ENCODE measurements at regions not wholly inside any gene's neighbourhood (a gene's known extent, or its start where the extent isn't known, plus 50 kb on each side); places are given as distances from the start of the nearest gene placed in this dataset.
A peak's percentile ranks its signal among the peaks of the same experiment; 100 is the strongest.

DNA sequence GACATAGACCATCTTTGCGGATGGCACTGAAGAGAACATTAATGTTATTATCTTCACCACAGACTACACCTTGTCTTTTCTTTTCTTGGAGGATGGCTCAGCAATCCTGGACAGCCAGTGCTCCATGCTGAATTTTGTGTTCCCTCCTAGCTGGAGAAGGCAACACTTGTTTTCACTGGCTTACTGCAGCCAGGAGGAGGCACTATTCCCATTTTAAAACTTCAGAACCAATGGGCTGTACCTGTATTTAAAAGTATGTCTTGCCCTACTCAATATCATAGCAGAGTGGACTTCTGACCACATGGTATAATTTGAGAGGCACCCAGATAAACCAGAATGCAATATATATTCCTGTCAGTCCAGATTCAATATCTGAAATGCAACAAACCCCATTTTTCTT is 53.3 kb upstream of the POGK start:
- no peak for DNase-seq (ENCODE audit: low spot score)
- ChIA-PET POLR2A (no interaction called here), CTCF (ENCODE audit: low intra/inter-chr PET ratio, low total read pairs) (no interaction called here)
- in situ Hi-C loops (cut with HindIII; ENCODE audit: extremely low pct_ligation_motif_present, low pct_unique_long_range_greater_than_20kb) (no loop called here), intact Hi-C loops (cut with micrococcal nuclease; ENCODE audit: unreplicated experiment) (loop anchor here (5.0 kb wide), 1 partner anchor 271 kb away; no protein-coding TSS in a partner anchor)
- TF ChIP-seq, protein P1, sequence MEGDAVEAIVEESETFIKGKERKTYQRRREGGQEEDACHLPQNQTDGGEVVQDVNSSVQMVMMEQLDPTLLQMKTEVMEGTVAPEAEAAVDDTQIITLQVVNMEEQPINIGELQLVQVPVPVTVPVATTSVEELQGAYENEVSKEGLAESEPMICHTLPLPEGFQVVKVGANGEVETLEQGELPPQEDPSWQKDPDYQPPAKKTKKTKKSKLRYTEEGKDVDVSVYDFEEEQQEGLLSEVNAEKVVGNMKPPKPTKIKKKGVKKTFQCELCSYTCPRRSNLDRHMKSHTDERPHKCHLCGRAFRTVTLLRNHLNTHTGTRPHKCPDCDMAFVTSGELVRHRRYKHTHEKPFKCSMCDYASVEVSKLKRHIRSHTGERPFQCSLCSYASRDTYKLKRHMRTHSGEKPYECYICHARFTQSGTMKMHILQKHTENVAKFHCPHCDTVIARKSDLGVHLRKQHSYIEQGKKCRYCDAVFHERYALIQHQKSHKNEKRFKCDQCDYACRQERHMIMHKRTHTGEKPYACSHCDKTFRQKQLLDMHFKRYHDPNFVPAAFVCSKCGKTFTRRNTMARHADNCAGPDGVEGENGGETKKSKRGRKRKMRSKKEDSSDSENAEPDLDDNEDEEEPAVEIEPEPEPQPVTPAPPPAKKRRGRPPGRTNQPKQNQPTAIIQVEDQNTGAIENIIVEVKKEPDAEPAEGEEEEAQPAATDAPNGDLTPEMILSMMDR (CRISPR knock-in tag; IDR thresholded peaks at IDR 0.05) = peak; percentile 34
- TF ChIP-seq ARHGAP35 (CRISPR knock-in tag; IDR thresholded peaks at IDR 0.05; ENCODE audit: borderline replicate concordance) = no peak
- TF ChIP-seq MAZ (IDR thresholded peaks at IDR 0.05; ENCODE audit: borderline replicate concordance, low read depth, low read length) = no peak
- TF ChIP-seq MAZ (CRISPR knock-in tag; IDR thresholded peaks at IDR 0.05; ENCODE audit: low read depth) = no peak
- TF ChIP-seq ZNF556 (CRISPR knock-in tag; IDR thresholded peaks at IDR 0.05; ENCODE audit: borderline replicate concordance) = no peak
- H3K9ac ChIP-seq (ENCODE audit: insufficient read depth, low read depth, low read length) = no peak overlapping the region
- H2AFZ ChIP-seq (ENCODE audit: low read length) = no peak overlapping the region
- BruUV-seq (replicated peaks) = no TSS peak
- no peak overlapping the region for H3K27ac ChIP-seq (ENCODE audit: extremely low read length, insufficient read depth, low read length)
- FAIRE-seq = no peak
- no peak overlapping the region for H3K4me3 ChIP-seq (replicated peaks in 1 of 3; ENCODE audit: insufficient read depth in 1 of 3, low read depth in 2 of 3, low read length in 3 of 3)
- no peaks in the 10 kb centered on the region for H4K20me1 ChIP-seq (ENCODE audit: insufficient read depth, low read length)
- no peak for ATAC-seq
- no peaks in the 10 kb centered on the region for H3K9me3 ChIP-seq (ENCODE audit: low read length)
- H3K4me2 ChIP-seq (ENCODE audit: low read depth, low read length) = no peak overlapping the region
- no peaks in the 10 kb centered on the region for H3K36me3 ChIP-seq (replicated peaks in 1 of 2; ENCODE audit: control insufficient read depth in 1 of 2, insufficient read depth in 2 of 2, low read length in 2 of 2)
- no peaks in the 10 kb centered on the region for H3K79me2 ChIP-seq (ENCODE audit: insufficient read depth, low read length)
- no peaks in the 10 kb centered on the region for H3K4me1 ChIP-seq (ENCODE audit: insufficient read depth, low read length)
- no peaks in the 10 kb centered on the region for H3K27me3 ChIP-seq (ENCODE audit: control insufficient read depth in 1 of 2, insufficient read depth in 2 of 2, low read length in 2 of 2)
- 6% methylated on average over 1 of the region's 1 CpG for WGBS (ENCODE audit: low lambda C conversion rate)

DNA sequence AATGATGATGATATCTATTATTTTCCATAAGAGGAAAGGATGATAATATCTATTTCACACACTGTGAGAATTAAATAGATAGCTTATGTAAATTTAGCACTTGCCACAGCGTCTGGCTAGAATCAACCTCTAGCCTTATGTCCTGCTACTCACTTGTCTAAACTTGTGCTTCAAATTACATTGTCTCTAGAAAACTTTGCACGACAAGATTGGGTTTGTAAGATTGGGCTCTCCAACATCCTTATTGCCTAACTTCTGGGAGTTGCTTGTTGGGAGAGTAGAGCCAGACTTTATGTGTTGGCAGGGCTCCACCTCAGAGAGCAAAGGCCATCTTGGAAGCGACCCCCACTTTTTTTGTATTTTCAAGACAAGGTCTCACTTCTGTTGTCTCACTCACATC is 50.0 kb upstream of the POGK start:
- Histone ChIP-seq H3K79me2 (ENCODE audit: insufficient read depth, low read length) (no peaks in the 10 kb centered on the region), H3K4me2 (ENCODE audit: low read depth, low read length) (no peak overlapping the region), H2AFZ (ENCODE audit: low read length) (no peak overlapping the region), H4K20me1 (ENCODE audit: insufficient read depth, low read length) (no peaks in the 10 kb centered on the region), H3K4me3 (replicated peaks in 1 of 3; ENCODE audit: insufficient read depth in 1 of 3, low read depth in 2 of 3, low read length in 3 of 3) (no peak overlapping the region), H3K27ac (ENCODE audit: extremely low read length, insufficient read depth, low read length) (no peak overlapping the region), H3K4me1 (ENCODE audit: insufficient read depth, low read length) (no peaks in the 10 kb centered on the region), H3K9ac (ENCODE audit: insufficient read depth, low read depth, low read length) (no peak overlapping the region), H3K27me3 (ENCODE audit: control insufficient read depth in 1 of 2, insufficient read depth in 2 of 2, low read length in 2 of 2) (no peaks in the 10 kb centered on the region), H3K9me3 (ENCODE audit: low read length) (no peaks in the 10 kb centered on the region), H3K36me3 (replicated peaks in 1 of 2; ENCODE audit: control insufficient read depth in 1 of 2, insufficient read depth in 2 of 2, low read length in 2 of 2) (no peaks in the 10 kb centered on the region)
- ChIA-PET POLR2A (no interaction called here), CTCF (ENCODE audit: low intra/inter-chr PET ratio, low total read pairs) (no interaction called here)
- BruUV-seq (replicated peaks) = no TSS peak
- DNase-seq (ENCODE audit: low spot score) = no peak
- in situ Hi-C loops (cut with HindIII; ENCODE audit: extremely low pct_ligation_motif_present, low pct_unique_long_range_greater_than_20kb) = no loop called here
- FAIRE-seq = no peak
- WGBS (ENCODE audit: low lambda C conversion rate) = 14% methylated on average over 3 of the region's 3 CpGs
- ATAC-seq = no peak
- intact Hi-C loops (cut with micrococcal nuclease; ENCODE audit: unreplicated experiment) = loop anchor here (5.0 kb wide), 1 partner anchor 268 kb away; no protein-coding TSS in a partner anchor
- TF ChIP-seq ZNF788 (CRISPR knock-in tag; IDR thresholded peaks at IDR 0.05; ENCODE audit: borderline replicate concordance) = no peak
- TF ChIP-seq PHF21A (CRISPR knock-in tag; IDR thresholded peaks at IDR 0.05) = no peak
- no peak for TF ChIP-seq ZNF496 (CRISPR knock-in tag; IDR thresholded peaks at IDR 0.05; ENCODE audit: insufficient replicate concordance)
- TF ChIP-seq KDM1A (CRISPR knock-in tag; IDR thresholded peaks at IDR 0.05) = no peak
- no peak for TF ChIP-seq BORCS8-MEF2B (CRISPR knock-in tag; IDR thresholded peaks at IDR 0.05)
- TF ChIP-seq, protein P2, sequence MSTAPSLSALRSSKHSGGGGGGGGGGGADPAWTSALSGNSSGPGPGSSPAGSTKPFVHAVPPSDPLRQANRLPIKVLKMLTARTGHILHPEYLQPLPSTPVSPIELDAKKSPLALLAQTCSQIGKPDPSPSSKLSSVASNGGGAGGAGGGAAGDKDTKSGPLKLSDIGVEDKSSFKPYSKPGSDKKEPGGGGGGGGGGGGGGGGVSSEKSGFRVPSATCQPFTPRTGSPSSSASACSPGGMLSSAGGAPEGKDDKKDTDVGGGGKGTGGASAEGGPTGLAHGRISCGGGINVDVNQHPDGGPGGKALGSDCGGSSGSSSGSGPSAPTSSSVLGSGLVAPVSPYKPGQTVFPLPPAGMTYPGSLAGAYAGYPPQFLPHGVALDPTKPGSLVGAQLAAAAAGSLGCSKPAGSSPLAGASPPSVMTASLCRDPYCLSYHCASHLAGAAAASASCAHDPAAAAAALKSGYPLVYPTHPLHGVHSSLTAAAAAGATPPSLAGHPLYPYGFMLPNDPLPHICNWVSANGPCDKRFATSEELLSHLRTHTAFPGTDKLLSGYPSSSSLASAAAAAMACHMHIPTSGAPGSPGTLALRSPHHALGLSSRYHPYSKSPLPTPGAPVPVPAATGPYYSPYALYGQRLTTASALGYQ (CRISPR knock-in tag; IDR thresholded peaks at IDR 0.05) = no peak
- TF ChIP-seq, protein P3, sequence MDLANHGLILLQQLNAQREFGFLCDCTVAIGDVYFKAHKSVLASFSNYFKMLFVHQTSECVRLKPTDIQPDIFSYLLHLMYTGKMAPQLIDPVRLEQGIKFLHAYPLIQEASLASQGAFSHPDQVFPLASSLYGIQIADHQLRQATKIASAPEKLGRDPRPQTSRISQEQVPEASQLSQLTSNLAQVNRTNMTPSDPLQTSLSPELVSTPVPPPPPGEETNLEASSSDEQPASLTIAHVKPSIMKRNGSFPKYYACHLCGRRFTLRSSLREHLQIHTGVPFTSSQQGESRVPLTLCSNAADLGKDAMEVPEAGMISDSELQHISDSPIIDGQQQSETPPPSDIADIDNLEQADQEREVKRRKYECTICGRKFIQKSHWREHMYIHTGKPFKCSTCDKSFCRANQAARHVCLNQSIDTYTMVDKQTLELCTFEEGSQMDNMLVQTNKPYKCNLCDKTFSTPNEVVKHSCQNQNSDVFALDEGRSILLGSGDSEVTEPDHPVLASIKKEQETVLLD (CRISPR knock-in tag; IDR thresholded peaks at IDR 0.05; ENCODE audit: low read depth) = no peak

All from HepG2 (cell line).